A549 (cell line): ENCODE measurements at regions not wholly inside any gene's neighbourhood (a gene's known extent, or its start where the extent isn't known, plus 50 kb on each side); places are given as distances from the start of the nearest gene placed in this dataset.

Experiments used
- BHLHE40 ChIP-seq: IDR thresholded peaks from 2 replicates; pipeline ENCODE4 v1.6.1; 2012; ENCODE audit warnings: low read depth, low read length, inconsistent platforms
- CEBPB ChIP-seq, 2 experiments: fragments of >200 bp in 1 of 2; sonication (Bioruptor Twin) in 1 of 2; formaldehyde crosslinking in 1 of 2; IDR thresholded peaks; 2 replicates each; pipeline ENCODE4 v1.6.1; 2012 to 2016
- CHD4 ChIP-seq: fragments of 200-600 bp; sonication (generic); IDR thresholded peaks from 2 replicates; pipeline ENCODE4 v1.6.1; 2016; ENCODE audit warnings: antibody characterized with exemption, mild to moderate bottlenecking, borderline replicate concordance
- EP300 ChIP-seq, 2 experiments: fragments of >200 bp; sonication (Bioruptor Twin); formaldehyde crosslinking; IDR thresholded peaks; 2 replicates in 1 of 2; 3 replicates in 1 of 2; pipeline ENCODE4 v1.6.1; 2016 to 2017
- NR3C1 ChIP-seq: fragments of >200 bp; sonication (Bioruptor Twin); formaldehyde crosslinking; IDR thresholded peaks from 3 replicates; pipeline ENCODE4 v1.6.1; 2017
- PBX3 ChIP-seq: IDR thresholded peaks from 2 replicates; pipeline ENCODE4 v1.6.1; 2012
- POLR2A ChIP-seq: IDR thresholded peaks from 2 replicates; pipeline ENCODE4 v1.6.1; 2012; ENCODE audit warnings: mild to moderate bottlenecking, low read length
- RAD21 ChIP-seq, 2 experiments: fragments of >200 bp in 1 of 2; sonication (Bioruptor Twin) in 1 of 2; formaldehyde crosslinking in 1 of 2; IDR thresholded peaks in 1 of 2; conservative IDR thresholded peaks in 1 of 2; 2 replicates in 1 of 2; 3 replicates in 1 of 2; pipeline ENCODE4 v1.6.1; 2012 to 2018; ENCODE audit warnings: inconsistent platforms in 1 of 2
- ZFP36 ChIP-seq: fragments of 450-650 bp; IDR thresholded peaks from 2 replicates; pipeline ENCODE4 v1.6.1; 2014; ENCODE audit warnings: borderline replicate concordance; ENCODE audit not compliant: partially characterized antibody
- ZNF302 ChIP-seq: fragments of 250-450 bp; sonication (Bioruptor Pico); IDR thresholded peaks from 2 replicates; pipeline ENCODE4 v1.9.0; 2021; ENCODE audit warnings: inconsistent platforms, mild to moderate bottlenecking, moderate library complexity
- TF ChIP-seq, protein P1 (sequence below): fragments of >200 bp; sonication (Bioruptor Twin); formaldehyde crosslinking; IDR thresholded peaks from 3 replicates; pipeline ENCODE4 v1.5.1; 2016
- TF ChIP-seq, protein P2 (sequence below): fragments of 150-350 bp; IDR thresholded peaks from 2 replicates; pipeline ENCODE4 v1.6.1; 2014; ENCODE audit warnings: low read depth, mild to moderate bottlenecking, low read length
- TF ChIP-seq, protein P3 (sequence below): IDR thresholded peaks from 2 replicates; pipeline ENCODE4 v1.6.1; 2012

- TF ChIP-seq BHLHE40 (no peak), POLR2A (no peak), RAD21 (conservative IDR thresholded peaks at IDR 0.05 in 1 of 2, IDR thresholded peaks at IDR 0.05 in 1 of 2) (no peak), PBX3 (no peak), NR3C1 (no peak), CEBPB (IDR thresholded peaks at IDR 0.05) (no peak), CHD4 (no peak), ZNF302 (CRISPR knock-in tag) (no peak), EP300 (IDR thresholded peaks at IDR 0.05) (no peak), ZFP36 (no peak)
- TF ChIP-seq, protein P1, sequence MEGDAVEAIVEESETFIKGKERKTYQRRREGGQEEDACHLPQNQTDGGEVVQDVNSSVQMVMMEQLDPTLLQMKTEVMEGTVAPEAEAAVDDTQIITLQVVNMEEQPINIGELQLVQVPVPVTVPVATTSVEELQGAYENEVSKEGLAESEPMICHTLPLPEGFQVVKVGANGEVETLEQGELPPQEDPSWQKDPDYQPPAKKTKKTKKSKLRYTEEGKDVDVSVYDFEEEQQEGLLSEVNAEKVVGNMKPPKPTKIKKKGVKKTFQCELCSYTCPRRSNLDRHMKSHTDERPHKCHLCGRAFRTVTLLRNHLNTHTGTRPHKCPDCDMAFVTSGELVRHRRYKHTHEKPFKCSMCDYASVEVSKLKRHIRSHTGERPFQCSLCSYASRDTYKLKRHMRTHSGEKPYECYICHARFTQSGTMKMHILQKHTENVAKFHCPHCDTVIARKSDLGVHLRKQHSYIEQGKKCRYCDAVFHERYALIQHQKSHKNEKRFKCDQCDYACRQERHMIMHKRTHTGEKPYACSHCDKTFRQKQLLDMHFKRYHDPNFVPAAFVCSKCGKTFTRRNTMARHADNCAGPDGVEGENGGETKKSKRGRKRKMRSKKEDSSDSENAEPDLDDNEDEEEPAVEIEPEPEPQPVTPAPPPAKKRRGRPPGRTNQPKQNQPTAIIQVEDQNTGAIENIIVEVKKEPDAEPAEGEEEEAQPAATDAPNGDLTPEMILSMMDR = no peak
- TF ChIP-seq, protein P2, sequence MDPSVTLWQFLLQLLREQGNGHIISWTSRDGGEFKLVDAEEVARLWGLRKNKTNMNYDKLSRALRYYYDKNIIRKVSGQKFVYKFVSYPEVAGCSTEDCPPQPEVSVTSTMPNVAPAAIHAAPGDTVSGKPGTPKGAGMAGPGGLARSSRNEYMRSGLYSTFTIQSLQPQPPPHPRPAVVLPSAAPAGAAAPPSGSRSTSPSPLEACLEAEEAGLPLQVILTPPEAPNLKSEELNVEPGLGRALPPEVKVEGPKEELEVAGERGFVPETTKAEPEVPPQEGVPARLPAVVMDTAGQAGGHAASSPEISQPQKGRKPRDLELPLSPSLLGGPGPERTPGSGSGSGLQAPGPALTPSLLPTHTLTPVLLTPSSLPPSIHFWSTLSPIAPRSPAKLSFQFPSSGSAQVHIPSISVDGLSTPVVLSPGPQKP = no peak
- TF ChIP-seq, protein P3, sequence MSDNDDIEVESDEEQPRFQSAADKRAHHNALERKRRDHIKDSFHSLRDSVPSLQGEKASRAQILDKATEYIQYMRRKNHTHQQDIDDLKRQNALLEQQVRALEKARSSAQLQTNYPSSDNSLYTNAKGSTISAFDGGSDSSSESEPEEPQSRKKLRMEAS = no peak
Observed at GRCh38 chr21:16811970-16812369, 700.9 kb upstream of the CXADR start.
